ENCODE measurements at regions not wholly inside any gene's neighbourhood (a gene's known extent, or its start where the extent isn't known, plus 50 kb on each side); places are given as distances from the start of the nearest gene placed in this dataset.

DNA sequence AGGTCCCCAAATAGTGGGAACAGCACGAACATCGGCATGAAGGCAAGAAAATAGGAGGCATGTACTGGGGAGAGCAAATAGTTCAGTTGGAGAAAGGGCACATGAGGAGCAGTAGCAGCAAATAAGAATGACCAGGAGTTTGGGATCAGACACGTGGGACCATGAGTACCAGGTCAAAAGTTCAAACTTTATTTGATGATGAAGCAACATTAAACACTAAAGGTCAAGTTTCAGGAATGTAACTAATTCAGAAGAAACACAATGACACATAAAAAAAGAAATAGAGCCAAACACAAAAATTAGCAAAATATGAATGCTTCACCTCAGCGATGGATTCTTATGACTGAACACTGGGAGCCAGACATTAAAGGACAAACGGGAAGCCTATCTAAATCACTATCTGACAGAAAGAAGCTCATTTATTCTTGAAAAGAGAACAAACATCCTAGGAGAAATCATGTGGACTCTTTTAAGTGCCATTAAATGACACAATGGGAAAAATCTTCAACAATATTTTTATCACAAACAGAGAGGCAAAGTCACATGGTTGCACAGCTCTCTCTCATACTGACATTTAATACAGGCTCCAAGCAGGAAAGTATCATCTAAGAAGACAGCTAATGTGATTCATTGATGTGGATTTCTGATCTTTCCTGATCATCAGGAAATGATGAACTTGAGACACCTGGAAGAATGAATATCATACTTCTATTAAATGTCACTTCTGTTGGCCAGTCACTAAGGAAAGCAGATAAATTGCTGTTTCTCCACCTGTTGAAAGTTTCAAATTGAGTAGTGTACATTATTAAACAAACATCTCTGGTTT, 216.9 kb upstream of the THBS1 start:
- TF ChIP-seq TEAD4 (IDR thresholded peaks at IDR 0.05; ENCODE audit: borderline replicate concordance, insufficient read depth) (no peak), FOSL2 (IDR thresholded peaks at IDR 0.05; ENCODE audit: borderline replicate concordance, low read depth) (no peak; the same call in 1 of the 2 replicates), RFX5 (IDR thresholded peaks at IDR 0.05; ENCODE audit: low read length) (no peak), NRF1 (IDR thresholded peaks at IDR 0.05; ENCODE audit: low read depth, low read length) (no peak), MXI1 (IDR thresholded peaks at IDR 0.05; ENCODE audit: low read depth, low read length) (no peak), EP300 (IDR thresholded peaks at IDR 0.05; ENCODE audit: borderline replicate concordance in 1 of 2, low read depth in 1 of 2, low read length in 1 of 2) (0 out of 4 replicates have a peak, but pooled peaks of 1 of the 2 experiments have one; percentile 7), SMC3 (IDR thresholded peaks at IDR 0.05; ENCODE audit: low read depth, low read length) (no peak), YY1 (IDR thresholded peaks at IDR 0.05; ENCODE audit: low read depth) (no peak), ELF1 (IDR thresholded peaks at IDR 0.05) (no peak), POLR2AphosphoS5 (IDR thresholded peaks at IDR 0.05; ENCODE audit: low read depth, low read length) (no peak), RXRA (IDR thresholded peaks at IDR 0.05; ENCODE audit: borderline replicate concordance, low read depth) (no peak), NFIC (IDR thresholded peaks at IDR 0.05; ENCODE audit: borderline replicate concordance) (no peak)
- TF ChIP-seq, protein P1, sequence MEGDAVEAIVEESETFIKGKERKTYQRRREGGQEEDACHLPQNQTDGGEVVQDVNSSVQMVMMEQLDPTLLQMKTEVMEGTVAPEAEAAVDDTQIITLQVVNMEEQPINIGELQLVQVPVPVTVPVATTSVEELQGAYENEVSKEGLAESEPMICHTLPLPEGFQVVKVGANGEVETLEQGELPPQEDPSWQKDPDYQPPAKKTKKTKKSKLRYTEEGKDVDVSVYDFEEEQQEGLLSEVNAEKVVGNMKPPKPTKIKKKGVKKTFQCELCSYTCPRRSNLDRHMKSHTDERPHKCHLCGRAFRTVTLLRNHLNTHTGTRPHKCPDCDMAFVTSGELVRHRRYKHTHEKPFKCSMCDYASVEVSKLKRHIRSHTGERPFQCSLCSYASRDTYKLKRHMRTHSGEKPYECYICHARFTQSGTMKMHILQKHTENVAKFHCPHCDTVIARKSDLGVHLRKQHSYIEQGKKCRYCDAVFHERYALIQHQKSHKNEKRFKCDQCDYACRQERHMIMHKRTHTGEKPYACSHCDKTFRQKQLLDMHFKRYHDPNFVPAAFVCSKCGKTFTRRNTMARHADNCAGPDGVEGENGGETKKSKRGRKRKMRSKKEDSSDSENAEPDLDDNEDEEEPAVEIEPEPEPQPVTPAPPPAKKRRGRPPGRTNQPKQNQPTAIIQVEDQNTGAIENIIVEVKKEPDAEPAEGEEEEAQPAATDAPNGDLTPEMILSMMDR (IDR thresholded peaks at IDR 0.05): no peak
- TF ChIP-seq, protein P2, sequence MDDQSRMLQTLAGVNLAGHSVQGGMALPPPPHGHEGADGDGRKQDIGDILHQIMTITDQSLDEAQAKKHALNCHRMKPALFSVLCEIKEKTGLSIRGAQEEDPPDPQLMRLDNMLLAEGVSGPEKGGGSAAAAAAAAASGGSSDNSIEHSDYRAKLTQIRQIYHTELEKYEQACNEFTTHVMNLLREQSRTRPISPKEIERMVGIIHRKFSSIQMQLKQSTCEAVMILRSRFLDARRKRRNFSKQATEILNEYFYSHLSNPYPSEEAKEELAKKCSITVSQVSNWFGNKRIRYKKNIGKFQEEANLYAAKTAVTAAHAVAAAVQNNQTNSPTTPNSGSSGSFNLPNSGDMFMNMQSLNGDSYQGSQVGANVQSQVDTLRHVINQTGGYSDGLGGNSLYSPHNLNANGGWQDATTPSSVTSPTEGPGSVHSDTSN (IDR thresholded peaks at IDR 0.05): peak; percentile 48
- no peak overlapping the region for H3K4me2 ChIP-seq
- ChIA-PET CTCF (no interaction called here), POLR2A (no interaction called here)
- H3F3A ChIP-seq (replicated peaks; ENCODE audit: insufficient read depth): peaks cover 25% of the 10 kb centered on the region
- no peak overlapping the region for H3K9ac ChIP-seq
- no peaks in the 10 kb centered on the region for H3K36me3 ChIP-seq (replicated peaks in 1 of 2; ENCODE audit: control insufficient read depth in 1 of 2, insufficient read depth in 2 of 2, low read length in 1 of 2)
- H2AFZ ChIP-seq (ENCODE audit: low read depth): no peak overlapping the region
- H4K20me1 ChIP-seq (ENCODE audit: insufficient read depth): no peaks in the 10 kb centered on the region
- no peaks in the 10 kb centered on the region for H3K9me3 ChIP-seq
- no peak overlapping the region for H3K4me3 ChIP-seq (ENCODE audit: low read depth in 2 of 2, low read length in 1 of 2)
- no peak for DNase-seq
- peaks cover 0 to 8% of the 10 kb centered on the region in 2 experiments; a peak in 2 of 4 replicates for H3K4me1 ChIP-seq (ENCODE audit: control insufficient read depth in 1 of 2, insufficient read depth in 2 of 2, low read depth in 1 of 2, low read length in 1 of 2)
- no peaks in the 10 kb centered on the region for H3K79me2 ChIP-seq (ENCODE audit: insufficient read depth)
- H3K27ac ChIP-seq (ENCODE audit: low read depth in 2 of 2, low read length in 1 of 2): peak overlapping the region in 1 of 2 experiments; percentile 51; a peak in 2 of 4 replicates
- WGBS (ENCODE audit: low lambda C conversion rate): 77% methylated on average over 5 of the region's 5 CpGs
- H3K9me2 ChIP-seq: no peaks in the 10 kb centered on the region
- H3K27me3 ChIP-seq (ENCODE audit: insufficient read depth): no peaks in the 10 kb centered on the region

DNA sequence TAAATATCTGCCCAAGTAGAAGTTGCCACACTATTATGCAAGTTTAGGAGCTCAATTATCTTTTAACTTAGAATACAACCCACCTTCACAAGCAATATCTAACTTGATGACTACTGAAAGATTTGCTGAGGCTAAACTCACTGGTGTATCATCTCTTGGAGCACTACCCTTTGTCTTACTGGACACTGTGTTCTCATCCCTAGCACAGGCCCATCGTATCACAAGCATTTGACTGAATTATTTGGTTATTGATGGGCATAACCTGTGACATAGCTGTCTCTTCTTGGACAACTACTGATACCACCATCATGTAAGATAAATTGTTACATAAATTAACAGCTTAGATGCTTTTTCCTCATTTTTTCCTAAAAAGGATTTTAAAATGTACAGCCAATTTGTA, 216.2 kb upstream of the THBS1 start:
- ChIA-PET CTCF (no interaction called here), POLR2A (no interaction called here)
- Histone ChIP-seq H3F3A (replicated peaks; ENCODE audit: insufficient read depth) (peaks cover 25% of the 10 kb centered on the region), H3K4me3 (ENCODE audit: low read depth in 2 of 2, low read length in 1 of 2) (no peak overlapping the region), H3K9ac (no peak overlapping the region), H3K27ac (ENCODE audit: low read depth in 2 of 2, low read length in 1 of 2) (peak overlapping the region in 1 of 2 experiments; percentile 51; a peak in 1 of 4 replicates), H3K27me3 (ENCODE audit: insufficient read depth) (no peaks in the 10 kb centered on the region), H3K4me1 (ENCODE audit: control insufficient read depth in 1 of 2, insufficient read depth in 2 of 2, low read depth in 1 of 2, low read length in 1 of 2) (peaks cover 0 to 8% of the 10 kb centered on the region in 2 experiments; a peak in 2 of 4 replicates), H4K20me1 (ENCODE audit: insufficient read depth) (no peaks in the 10 kb centered on the region), H2AFZ (ENCODE audit: low read depth) (0 out of 2 replicates have a peak overlapping the region, but pooled peaks have one; percentile 29), H3K9me2 (no peaks in the 10 kb centered on the region), H3K9me3 (no peaks in the 10 kb centered on the region), H3K4me2 (no peak overlapping the region), H3K79me2 (ENCODE audit: insufficient read depth) (no peaks in the 10 kb centered on the region), H3K36me3 (replicated peaks in 1 of 2; ENCODE audit: control insufficient read depth in 1 of 2, insufficient read depth in 2 of 2, low read length in 1 of 2) (no peaks in the 10 kb centered on the region)
- 72% methylated on average over 1 of the region's 1 CpG for WGBS (ENCODE audit: low lambda C conversion rate)
- no peak for DNase-seq
- TF ChIP-seq FOSL2 (IDR thresholded peaks at IDR 0.05; ENCODE audit: borderline replicate concordance, low read depth) (no peak), FOXJ3 (CRISPR knock-in tag; IDR thresholded peaks at IDR 0.05) (no peak), TCF12 (IDR thresholded peaks at IDR 0.05) (no peak), MEF2A (IDR thresholded peaks at IDR 0.05; ENCODE audit: borderline replicate concordance, low read depth) (no peak), FOXM1 (IDR thresholded peaks at IDR 0.05; ENCODE audit: low read depth) (no peak), TEAD4 (IDR thresholded peaks at IDR 0.05; ENCODE audit: borderline replicate concordance, insufficient read depth) (no peak), MXI1 (IDR thresholded peaks at IDR 0.05; ENCODE audit: low read depth, low read length) (no peak), RAD21 (IDR thresholded peaks at IDR 0.05; ENCODE audit: low read length) (no peak)
- TF ChIP-seq, protein P3, sequence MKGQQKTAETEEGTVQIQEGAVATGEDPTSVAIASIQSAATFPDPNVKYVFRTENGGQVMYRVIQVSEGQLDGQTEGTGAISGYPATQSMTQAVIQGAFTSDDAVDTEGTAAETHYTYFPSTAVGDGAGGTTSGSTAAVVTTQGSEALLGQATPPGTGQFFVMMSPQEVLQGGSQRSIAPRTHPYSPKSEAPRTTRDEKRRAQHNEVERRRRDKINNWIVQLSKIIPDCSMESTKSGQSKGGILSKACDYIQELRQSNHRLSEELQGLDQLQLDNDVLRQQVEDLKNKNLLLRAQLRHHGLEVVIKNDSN (IDR thresholded peaks at IDR 0.05; ENCODE audit: borderline replicate concordance, low read depth): no peak
- TF ChIP-seq, protein P4, sequence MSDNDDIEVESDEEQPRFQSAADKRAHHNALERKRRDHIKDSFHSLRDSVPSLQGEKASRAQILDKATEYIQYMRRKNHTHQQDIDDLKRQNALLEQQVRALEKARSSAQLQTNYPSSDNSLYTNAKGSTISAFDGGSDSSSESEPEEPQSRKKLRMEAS (IDR thresholded peaks at IDR 0.05; ENCODE audit: low read depth): no peak

Measured in SK-N-SH (cell line).